Stimulated activated CD4-positive, alpha-beta T cell treated with anti-CD3 and anti-CD28 coated beads, Interleukin-15, amount 100 ng/mL, for 24 hours (primary cell): ENCODE measurements at regions not wholly inside any gene's neighbourhood (a gene's known extent, or its start where the extent isn't known, plus 50 kb on each side); places are given as distances from the start of the nearest gene placed in this dataset.

ENCODE experiments used
- DNase-seq: peaks from one replicate; pipeline ENCODE4 v3.0.0-alpha.2; 2020

GRCh38 chr11:10387206-10388083 lies 67.6 kb upstream of the AMPD3 start:
- DNase-seq = no peak

GRCh38 chr11:10388101-10388500 lies 67.0 kb upstream of the AMPD3 start:
- no peak for DNase-seq

- DNase-seq = no peak
Measured at GRCh38 chr11:10388574-10388973, 66.5 kb upstream of the AMPD3 start.

- no peak for DNase-seq
Measured at GRCh38 chr11:10390375-10390774, 64.7 kb upstream of the AMPD3 start.

- no peak for DNase-seq
Measured at GRCh38 chr11:10392095-10393079, 62.7 kb upstream of the AMPD3 start.

GRCh38 chr11:10394229-10395101 lies 60.6 kb upstream of the AMPD3 start:
- DNase-seq = no peak

- no peak for DNase-seq
Measured at GRCh38 chr11:10395166-10395897, 59.7 kb upstream of the AMPD3 start.

GRCh38 chr11:10396771-10397170 lies 58.3 kb upstream of the AMPD3 start:
- DNase-seq = no peak

GRCh38 chr11:10397226-10397987 lies 57.7 kb upstream of the AMPD3 start:
- no peak for DNase-seq

GRCh38 chr11:10398525-10398924 lies 56.5 kb upstream of the AMPD3 start:
- DNase-seq = no peak

- DNase-seq = no peak
Measured at GRCh38 chr11:10400856-10401255, 54.2 kb upstream of the AMPD3 start.

GRCh38 chr11:10401256-10401655 lies 53.8 kb upstream of the AMPD3 start:
- DNase-seq = no peak

- no peak for DNase-seq
Measured at GRCh38 chr11:10401696-10402392, 53.2 kb upstream of the AMPD3 start.
